Activated CD4-positive, alpha-beta T cell treated with anti-CD3 and anti-CD28 coated beads for 36 hours (primary cell): ENCODE measurements at regions not wholly inside any gene's neighbourhood (a gene's known extent, or its start where the extent isn't known, plus 50 kb on each side); places are given as distances from the start of the nearest gene placed in this dataset.

ENCODE experiments used
- ATAC-seq: fragments of 200-7000 bp; cut with Tn5 transposase; one replicate; pipeline ENCODE4 v1.10.0; 2021; ENCODE audit warnings: mild to moderate bottlenecking, moderate library complexity
- CTCF ChIA-PET: fragments of 350-600 bp; sonication (Branson Sonifier 250); formaldehyde crosslinking; loops from one replicate; lab custom pipeline; 2021; ENCODE audit warnings: antibody characterized with exemption; lab: Charles Lee
- POLR2A ChIA-PET: fragments of 350-600 bp; sonication (Branson Sonifier 250); formaldehyde crosslinking; loops from one replicate; lab custom pipeline; 2021; ENCODE audit warnings: antibody characterized with exemption, inconsistent platforms; lab: Charles Lee
- DNase-seq: peaks from one replicate; pipeline ENCODE4 v3.0.0-alpha.2; 2020
- H3K27ac Mint-ChIP-seq: one replicate; pipeline ENCODE4 v1.8.0; 2021; ENCODE audit warnings: mixed read lengths
- H3K27me3 Mint-ChIP-seq: one replicate; pipeline ENCODE4 v1.8.0; 2021; ENCODE audit warnings: mixed read lengths
- H3K36me3 Mint-ChIP-seq: one replicate; pipeline ENCODE4 v1.8.0; 2021; ENCODE audit warnings: low read depth, mixed read lengths
- H3K4me1 Mint-ChIP-seq: one replicate; pipeline ENCODE4 v1.8.0; 2021; ENCODE audit warnings: mixed read lengths
- H3K4me3 Mint-ChIP-seq: one replicate; pipeline ENCODE4 v1.8.0; 2021; ENCODE audit warnings: mild to moderate bottlenecking, moderate library complexity, mixed read lengths
- H3K9me3 Mint-ChIP-seq: one replicate; pipeline ENCODE4 v1.8.0; 2021; ENCODE audit warnings: low read depth, mixed read lengths
- intact Hi-C, 2 experiments: fragments of 100-400 bp; cut with DNase I in 1 of 2; cut with micrococcal nuclease in 1 of 2; formaldehyde crosslinking; loops; one replicate each; pipeline versions ENCODE4 v1.14.2 to v1.15.1; 2022 to 2024; cut with DNase I, micrococcal nuclease

DNA sequence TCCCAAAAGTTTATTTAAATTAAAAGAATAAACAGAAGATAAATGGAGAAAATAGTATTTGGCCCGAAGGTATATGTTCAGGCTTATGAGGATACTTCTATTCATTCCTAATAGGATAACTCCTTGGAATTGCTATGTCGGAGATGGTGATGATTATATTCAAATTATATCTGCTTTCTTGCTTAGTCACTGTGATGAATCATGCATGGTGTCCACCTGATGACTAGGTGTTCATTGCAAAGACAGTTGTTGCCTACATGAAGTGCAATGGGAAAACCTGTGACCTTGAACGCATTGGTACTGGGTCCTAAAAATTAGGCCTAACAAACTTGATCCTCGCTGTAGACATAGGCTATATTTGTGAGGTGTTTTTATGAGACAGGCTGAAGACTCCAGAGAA is 617.3 kb upstream of the ZEB2 start:
- POLR2A ChIA-PET = no interaction called here
- CTCF ChIA-PET = no interaction called here
- intact Hi-C loops = no loop called here
- ATAC-seq (no peak), DNase-seq (no peak)
- Mint-ChIP-seq H3K36me3 (no peaks in the 10 kb centered on the region), H3K4me1 (no peaks in the 10 kb centered on the region), H3K4me3 (no peak overlapping the region), H3K27ac (no peak overlapping the region), H3K27me3 (no peaks in the 10 kb centered on the region), H3K9me3 (no peaks in the 10 kb centered on the region)

DNA sequence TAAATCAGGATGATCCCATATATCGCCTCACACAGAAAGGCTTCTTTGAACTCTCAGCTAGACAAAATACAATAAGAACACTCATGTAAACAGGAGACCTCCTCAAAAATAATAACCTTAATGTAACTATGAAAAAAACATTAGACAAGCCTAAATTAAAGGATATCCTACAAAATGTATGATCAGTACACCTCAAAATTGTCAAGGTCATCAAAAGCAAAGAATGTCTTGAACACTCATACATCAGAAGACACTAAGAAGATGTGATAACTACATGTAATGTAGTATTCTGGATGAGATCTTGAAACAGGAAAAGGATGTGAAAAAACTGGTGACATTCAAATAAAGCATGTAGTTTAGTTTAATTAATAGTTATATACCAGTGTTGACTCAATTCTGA is 616.8 kb upstream of the ZEB2 start:
- Mint-ChIP-seq H3K4me1 (no peaks in the 10 kb centered on the region), H3K27ac (no peak overlapping the region), H3K36me3 (no peaks in the 10 kb centered on the region), H3K9me3 (no peaks in the 10 kb centered on the region), H3K27me3 (no peaks in the 10 kb centered on the region), H3K4me3 (no peak overlapping the region)
- ATAC-seq (no peak), DNase-seq (no peak)
- intact Hi-C loops = no loop called here
- CTCF ChIA-PET = interaction anchor here (0.8 kb wide), 1 partner anchor 393 kb away, joined by 5 read pairs; no protein-coding TSS in a partner anchor
- POLR2A ChIA-PET = no interaction called here

DNA sequence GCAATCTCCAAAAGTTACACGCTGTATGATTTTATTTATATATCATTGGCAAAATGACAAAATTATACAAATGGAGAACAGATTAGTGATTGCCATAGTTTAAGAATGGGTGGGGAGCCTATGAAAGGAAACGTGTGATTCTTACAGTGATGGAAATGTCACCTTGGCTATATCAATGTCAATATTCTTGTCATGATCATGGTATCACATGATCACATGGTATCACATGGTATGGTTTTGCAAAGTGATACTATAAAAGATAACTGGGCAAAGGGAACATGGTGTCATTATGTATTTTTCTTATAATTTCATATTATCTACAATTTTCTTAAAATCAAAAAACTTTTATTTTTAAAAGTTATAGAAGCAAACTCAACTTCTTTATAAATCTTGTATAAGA is 606.2 kb upstream of the ZEB2 start:
- POLR2A ChIA-PET = no interaction called here

DNA sequence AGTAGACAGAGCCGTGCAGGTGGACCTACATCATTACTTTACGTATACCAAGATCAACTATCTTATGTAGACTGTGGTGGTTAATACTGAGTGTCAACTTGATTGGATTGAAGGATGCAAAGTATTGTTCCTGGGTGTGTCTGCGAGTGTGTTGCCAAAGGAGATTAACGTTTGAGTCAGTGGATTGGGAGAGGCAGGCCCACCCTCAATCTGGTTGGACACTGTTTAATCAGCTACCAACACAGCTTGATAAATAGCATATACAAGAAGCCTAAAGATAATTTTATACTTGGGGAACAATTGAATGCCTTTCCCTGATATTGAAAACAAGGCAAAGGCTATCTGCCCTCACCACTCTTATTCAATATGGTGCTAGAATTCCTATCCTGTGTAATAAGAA is 604.2 kb upstream of the ZEB2 start:
- ATAC-seq = no peak
- DNase-seq = no peak
- Mint-ChIP-seq H3K4me3 (no peak overlapping the region), H3K4me1 (no peaks in the 10 kb centered on the region), H3K9me3 (peaks cover under 1% of the 10 kb centered on the region), H3K27ac (no peak overlapping the region), H3K27me3 (no peaks in the 10 kb centered on the region), H3K36me3 (no peaks in the 10 kb centered on the region)
- POLR2A ChIA-PET = no interaction called here
- intact Hi-C loops = no loop called here
- CTCF ChIA-PET = no interaction called here

More for the DNA sequence above, 606.2 kb upstream of the ZEB2 start:
- H3K27me3 Mint-ChIP-seq = no peaks in the 10 kb centered on the region
- DNase-seq (no peak), ATAC-seq (no peak)
- CTCF ChIA-PET = no interaction called here
- H3K4me1 Mint-ChIP-seq = no peaks in the 10 kb centered on the region
- intact Hi-C loops = no loop called here
- no peak overlapping the region for H3K27ac Mint-ChIP-seq
- H3K9me3 Mint-ChIP-seq = no peaks in the 10 kb centered on the region
- H3K36me3 Mint-ChIP-seq = no peaks in the 10 kb centered on the region
- no peak overlapping the region for H3K4me3 Mint-ChIP-seq

DNA sequence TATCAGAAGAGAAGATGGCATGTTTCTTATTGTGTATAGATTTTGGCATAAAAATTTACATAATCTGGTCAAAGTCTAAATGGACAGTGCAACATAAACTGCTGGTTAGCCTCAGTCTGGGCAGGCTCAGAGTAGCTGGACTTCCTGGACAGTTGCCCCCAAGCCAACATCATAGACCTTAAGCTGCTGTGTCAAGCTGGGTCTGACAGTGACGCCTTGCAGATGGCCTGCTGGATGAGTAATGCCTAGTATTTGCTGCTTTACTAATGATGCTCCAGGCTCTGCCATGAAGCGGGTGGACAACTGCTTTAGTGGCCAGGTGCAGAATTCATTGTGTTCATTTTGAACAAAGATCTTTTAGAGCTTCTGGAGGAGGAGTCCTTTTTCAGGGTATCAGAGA is 603.7 kb upstream of the ZEB2 start:
- Mint-ChIP-seq H3K27me3 (no peaks in the 10 kb centered on the region), H3K36me3 (no peaks in the 10 kb centered on the region), H3K27ac (no peak overlapping the region), H3K4me1 (no peaks in the 10 kb centered on the region), H3K9me3 (peaks cover 2% of the 10 kb centered on the region), H3K4me3 (no peak overlapping the region)
- POLR2A ChIA-PET = no interaction called here
- CTCF ChIA-PET = no interaction called here
- DNase-seq (no peak), ATAC-seq (no peak)
- intact Hi-C loops = no loop called here

DNA sequence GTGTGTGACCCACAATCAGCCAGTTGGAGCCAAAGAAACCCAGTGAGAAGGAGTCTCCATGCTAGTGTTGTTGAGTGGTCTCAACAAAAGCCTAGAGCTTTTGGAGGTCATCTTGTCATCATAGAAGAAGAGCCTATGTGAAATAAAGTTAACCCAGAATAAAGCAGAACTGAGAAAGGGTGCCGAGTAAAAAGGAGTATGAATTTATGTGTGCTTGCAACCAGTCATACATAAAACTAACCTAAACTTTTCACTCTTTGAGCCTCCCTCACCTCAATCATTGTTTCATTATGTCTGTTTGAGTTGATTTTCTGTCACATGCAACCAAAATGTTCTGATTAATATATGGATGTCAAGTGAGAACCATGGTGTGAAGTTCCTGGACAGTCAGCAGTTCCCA is 599.3 kb upstream of the ZEB2 start:
- H3K9me3 Mint-ChIP-seq = peaks cover 4% of the 10 kb centered on the region
- ATAC-seq = no peak
- no peak overlapping the region for H3K4me3 Mint-ChIP-seq
- ChIA-PET POLR2A (no interaction called here), CTCF (no interaction called here)
- DNase-seq = no peak
- no peaks in the 10 kb centered on the region for H3K36me3 Mint-ChIP-seq
- H3K27me3 Mint-ChIP-seq = no peaks in the 10 kb centered on the region
- H3K4me1 Mint-ChIP-seq = no peaks in the 10 kb centered on the region
- no peak overlapping the region for H3K27ac Mint-ChIP-seq
- intact Hi-C loops = no loop called here

DNA sequence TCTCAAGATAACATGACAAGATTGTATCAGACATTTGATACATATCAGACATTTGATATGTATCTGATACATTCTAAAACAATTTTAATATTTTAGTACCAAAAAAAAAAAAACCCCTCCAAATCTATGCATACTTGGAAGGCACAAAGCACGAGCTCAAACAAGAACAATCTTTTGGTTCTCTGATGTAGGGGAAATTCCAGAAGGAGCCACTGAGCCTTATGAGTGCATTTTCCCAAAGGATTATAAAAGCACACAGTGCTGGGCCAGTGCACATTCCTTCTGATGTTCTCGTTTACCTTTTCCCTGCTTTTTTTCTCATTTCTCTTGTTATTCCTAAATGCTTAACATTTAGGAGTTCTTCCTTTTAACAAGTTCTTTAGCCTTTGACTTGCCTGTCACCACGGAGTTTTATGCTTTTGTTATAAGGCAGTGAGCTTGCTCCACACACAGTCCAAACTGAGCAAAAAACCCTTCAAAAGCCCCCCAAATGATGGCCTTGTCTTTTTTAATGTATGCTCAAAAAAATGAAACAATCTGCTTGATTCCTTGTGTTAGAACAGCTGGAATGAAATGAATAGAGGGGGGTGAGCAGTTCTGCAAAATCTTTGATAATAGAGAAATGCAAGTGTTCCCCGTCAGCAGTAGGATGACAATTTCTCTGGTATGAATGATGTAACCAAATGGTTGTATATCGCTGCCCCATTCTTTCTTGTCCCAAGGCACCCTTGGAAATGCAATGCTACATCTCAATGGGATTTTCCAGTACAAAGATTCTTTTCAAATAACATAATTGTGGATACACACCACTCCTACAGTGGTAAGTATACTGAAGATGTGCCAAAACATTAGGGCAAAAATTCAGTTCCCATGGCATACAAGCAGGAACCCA is 597.2 kb upstream of the ZEB2 start:
- H3K9me3 Mint-ChIP-seq = peaks cover 4% of the 10 kb centered on the region
- ChIA-PET POLR2A (no interaction called here), CTCF (no interaction called here)
- no peak for ATAC-seq
- intact Hi-C loops = no loop called here
- no peaks in the 10 kb centered on the region for H3K27me3 Mint-ChIP-seq
- no peaks in the 10 kb centered on the region for H3K4me1 Mint-ChIP-seq
- no peak overlapping the region for H3K27ac Mint-ChIP-seq
- no peaks in the 10 kb centered on the region for H3K36me3 Mint-ChIP-seq
- H3K4me3 Mint-ChIP-seq = no peak overlapping the region
- no peak for DNase-seq

DNA sequence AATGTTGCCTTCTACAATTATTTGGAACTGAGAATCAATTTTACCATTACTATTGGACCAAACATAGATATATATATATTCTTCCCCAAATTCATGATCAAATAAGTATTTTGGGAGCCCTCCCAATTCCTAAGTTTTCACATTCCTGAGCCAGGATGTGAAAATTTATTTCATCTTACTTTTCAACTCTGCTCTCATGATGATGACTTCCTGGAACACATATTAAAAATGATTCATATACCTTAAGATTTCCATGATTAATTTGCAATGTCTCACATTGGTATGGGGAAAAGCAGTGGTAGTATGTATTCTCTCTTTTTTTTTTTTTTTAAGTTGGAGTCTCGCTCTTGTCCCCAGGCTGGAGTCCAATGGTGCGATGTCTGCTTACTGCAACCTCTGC is 596.1 kb upstream of the ZEB2 start:
- intact Hi-C loops = no loop called here
- no peak for DNase-seq
- CTCF ChIA-PET = no interaction called here
- no peaks in the 10 kb centered on the region for H3K36me3 Mint-ChIP-seq
- H3K27ac Mint-ChIP-seq = no peak overlapping the region
- POLR2A ChIA-PET = no interaction called here
- H3K27me3 Mint-ChIP-seq = no peaks in the 10 kb centered on the region
- H3K4me3 Mint-ChIP-seq = no peak overlapping the region
- H3K9me3 Mint-ChIP-seq = peaks cover 4% of the 10 kb centered on the region
- H3K4me1 Mint-ChIP-seq = no peaks in the 10 kb centered on the region
- ATAC-seq = no peak

DNA sequence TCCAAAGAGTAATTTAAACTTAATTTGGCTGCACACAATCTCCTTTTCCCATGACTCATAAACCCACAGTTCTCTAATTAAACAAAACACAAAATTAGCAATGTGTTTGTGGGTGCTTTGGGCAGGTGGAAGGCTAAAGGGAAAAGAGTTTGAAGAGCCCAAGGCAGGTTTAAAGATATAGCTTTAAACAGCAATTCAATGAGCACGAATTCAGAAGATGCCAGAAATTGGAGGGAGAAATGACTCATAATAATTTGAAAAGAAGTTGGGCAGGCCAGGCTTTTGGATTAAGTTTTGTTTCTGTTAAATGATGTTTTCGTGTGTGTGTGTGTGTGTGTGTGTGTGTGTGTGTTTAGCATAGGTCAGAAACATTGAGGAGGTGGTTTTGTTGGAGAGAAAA is 594.8 kb upstream of the ZEB2 start:
- ChIA-PET CTCF (no interaction called here), POLR2A (no interaction called here)
- H3K27me3 Mint-ChIP-seq = no peaks in the 10 kb centered on the region
- intact Hi-C loops = no loop called here
- DNase-seq = no peak
- ATAC-seq = no peak
- H3K36me3 Mint-ChIP-seq = no peaks in the 10 kb centered on the region
- no peak overlapping the region for H3K27ac Mint-ChIP-seq
- H3K9me3 Mint-ChIP-seq = peaks cover 4% of the 10 kb centered on the region
- no peak overlapping the region for H3K4me3 Mint-ChIP-seq
- H3K4me1 Mint-ChIP-seq = no peaks in the 10 kb centered on the region

DNA sequence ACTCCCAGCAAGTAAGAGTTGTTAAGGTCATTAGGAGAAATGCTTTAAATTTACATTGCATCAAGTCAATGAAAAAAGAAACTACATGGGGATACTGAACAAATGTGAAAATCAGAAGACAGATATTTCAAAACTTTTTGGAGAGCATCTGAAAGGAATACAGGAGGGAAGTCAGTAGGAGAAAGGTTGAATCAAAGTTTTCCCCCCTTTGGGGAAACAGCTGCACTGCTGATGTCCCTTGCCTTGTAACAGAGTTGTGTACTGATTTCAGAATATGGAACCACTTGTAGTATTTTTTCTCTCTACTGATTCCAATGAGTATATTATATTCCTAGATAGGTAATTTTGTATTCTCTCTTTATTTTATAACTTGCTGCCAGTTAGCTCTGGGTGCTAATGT is 592.5 kb upstream of the ZEB2 start:
- ATAC-seq = no peak
- H3K9me3 Mint-ChIP-seq = peaks cover 2% of the 10 kb centered on the region
- no peaks in the 10 kb centered on the region for H3K36me3 Mint-ChIP-seq
- no peak overlapping the region for H3K4me3 Mint-ChIP-seq
- intact Hi-C loops = no loop called here
- POLR2A ChIA-PET = no interaction called here
- H3K27ac Mint-ChIP-seq = no peak overlapping the region
- H3K4me1 Mint-ChIP-seq = no peaks in the 10 kb centered on the region
- DNase-seq = no peak
- CTCF ChIA-PET = interaction anchor here (1.0 kb wide), 1 partner anchor 530 kb away, joined by 3 read pairs; no protein-coding TSS in a partner anchor
- H3K27me3 Mint-ChIP-seq = no peaks in the 10 kb centered on the region

DNA sequence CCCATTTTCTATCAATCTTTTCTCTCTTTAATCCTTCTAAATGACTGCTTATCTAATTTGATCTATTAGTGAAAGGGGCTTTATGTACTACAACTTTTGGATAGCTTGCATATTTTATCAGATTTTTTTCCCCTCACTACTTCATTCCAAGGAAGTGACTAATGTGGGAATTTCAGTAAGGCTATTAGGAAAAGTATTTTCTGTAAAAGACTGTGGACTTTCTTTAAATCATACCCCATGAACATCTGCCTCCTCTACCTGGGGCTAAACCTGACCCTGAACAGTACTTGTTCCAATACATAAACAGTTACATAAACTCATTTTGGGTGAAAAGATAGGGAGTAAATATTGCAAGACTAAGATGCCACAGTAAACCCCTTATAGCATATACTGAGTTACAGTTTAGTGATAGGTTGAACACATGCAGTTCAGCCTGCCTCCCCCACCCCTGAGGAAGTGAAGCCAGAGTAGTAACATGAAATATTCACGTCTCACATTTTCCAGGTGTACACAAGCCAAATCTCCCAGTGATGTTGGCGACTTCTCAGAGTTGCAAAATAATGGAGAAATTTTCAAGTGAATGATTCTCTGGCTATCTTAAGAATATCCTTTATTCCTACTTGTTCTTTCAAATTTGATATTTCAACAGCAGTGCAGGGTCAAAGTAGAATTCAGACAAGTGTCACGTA is 590.9 kb upstream of the ZEB2 start:
- no peak overlapping the region for H3K27ac Mint-ChIP-seq
- ChIA-PET POLR2A (no interaction called here), CTCF (no interaction called here)
- no peak for ATAC-seq
- DNase-seq = no peak
- H3K36me3 Mint-ChIP-seq = no peaks in the 10 kb centered on the region
- intact Hi-C loops = no loop called here
- no peaks in the 10 kb centered on the region for H3K9me3 Mint-ChIP-seq
- no peaks in the 10 kb centered on the region for H3K4me1 Mint-ChIP-seq
- no peak overlapping the region for H3K4me3 Mint-ChIP-seq
- H3K27me3 Mint-ChIP-seq = no peaks in the 10 kb centered on the region
